ENCODE measurements at regions not wholly inside any gene's neighbourhood (a gene's known extent, or its start where the extent isn't known, plus 50 kb on each side); places are given as distances from the start of the nearest gene placed in this dataset.

DNA sequence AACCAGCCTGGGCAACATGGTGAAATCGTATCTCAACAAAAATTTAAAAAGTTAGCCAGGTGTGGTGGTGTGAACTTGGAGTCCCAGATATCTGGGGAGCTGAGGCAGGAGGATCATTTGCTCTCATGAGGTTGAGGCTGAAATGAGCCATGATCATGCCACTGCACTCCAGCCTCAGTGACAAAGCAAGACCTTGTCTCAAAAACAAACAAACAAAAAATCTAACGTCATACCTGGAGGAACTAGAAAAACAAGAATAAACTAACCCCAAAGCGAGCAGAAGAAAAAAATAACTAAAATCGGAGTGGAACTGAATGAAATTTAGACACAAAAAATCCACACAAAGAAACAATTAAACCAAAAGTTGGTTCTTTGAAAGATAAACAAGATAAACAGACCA is 1885.1 kb downstream of the OLFM4 start:
- DNase-seq = no peak

DNA sequence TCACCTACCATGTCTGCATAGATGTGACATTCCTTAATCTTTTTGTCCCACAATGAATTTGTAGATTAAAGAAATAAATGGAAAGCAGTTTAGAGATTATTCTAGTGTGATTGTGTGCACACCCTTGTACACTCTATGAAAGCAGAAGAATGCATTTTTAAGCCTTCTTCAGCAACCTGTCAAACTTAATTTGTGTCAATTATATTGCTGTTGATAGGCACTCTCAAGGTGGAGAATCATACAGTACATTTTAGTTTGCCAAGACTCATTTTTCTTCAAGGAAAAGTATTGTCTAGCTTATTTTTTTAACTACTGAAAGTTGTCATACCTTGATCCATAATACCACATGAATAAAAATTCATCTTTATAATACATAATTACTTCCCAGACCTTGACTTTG is 1898.9 kb downstream of the OLFM4 start:
- DNase-seq = no peak

DNA sequence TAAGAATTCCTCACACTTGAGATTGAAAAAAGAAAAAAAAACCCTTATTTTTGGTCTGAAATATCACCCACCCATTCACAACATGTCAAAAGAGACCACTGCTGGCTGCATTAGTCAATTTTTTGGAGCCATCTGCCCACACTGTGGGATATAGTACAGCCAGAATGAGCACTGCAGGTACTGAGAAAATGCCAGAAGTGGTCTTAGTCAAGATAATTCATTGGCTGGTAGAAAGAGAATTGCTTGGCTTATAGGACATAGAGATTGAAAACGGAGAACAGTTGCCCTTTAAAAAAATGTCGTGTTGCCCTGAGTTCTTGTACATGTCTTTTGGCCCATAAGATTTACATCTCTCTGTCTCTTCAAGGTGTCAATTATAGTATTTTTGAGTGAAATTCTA is 1899.5 kb downstream of the OLFM4 start:
- DNase-seq = no peak

GRCh38 chr13:54934121-54934520 is 1905.5 kb downstream of the OLFM4 start:
- DNase-seq = no peak

- peak; percentile 86 for DNase-seq
Observed at GRCh38 chr13:54945973-54946372, 1917.4 kb downstream of the OLFM4 start.

GRCh38 chr13:54949735-54950134 is 1921.1 kb downstream of the OLFM4 start:
- DNase-seq = no peak

DNA sequence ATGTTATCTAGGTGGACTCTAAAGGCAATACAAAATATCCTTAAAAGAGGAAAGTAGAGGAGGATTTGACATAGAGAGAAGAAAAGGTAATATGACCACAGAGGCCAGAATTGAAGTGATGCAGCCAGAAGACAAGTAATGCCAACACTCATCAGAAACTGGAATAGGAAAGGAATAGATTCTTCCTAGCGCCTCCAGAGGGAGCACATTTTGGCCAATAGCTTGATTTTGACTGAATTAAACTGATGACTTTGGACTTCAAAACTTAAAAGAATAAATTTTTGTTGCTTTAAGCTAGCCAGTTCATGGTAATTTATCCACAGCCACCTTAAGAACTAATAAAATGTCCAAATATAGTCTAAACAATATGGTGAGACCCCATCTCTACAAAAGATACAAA is 1921.9 kb downstream of the OLFM4 start:
- no peak for DNase-seq

- DNase-seq = no peak
Observed at GRCh38 chr13:54953786-54954185, 1925.2 kb downstream of the OLFM4 start.

- no peak for DNase-seq
Observed at GRCh38 chr13:54958781-54959180, 1930.2 kb downstream of the OLFM4 start.

- no peak for DNase-seq
Observed at GRCh38 chr13:54965881-54966280, 1937.3 kb downstream of the OLFM4 start.

- no peak for DNase-seq
Observed at GRCh38 chr13:54972838-54973237, 1944.2 kb downstream of the OLFM4 start.

DNA sequence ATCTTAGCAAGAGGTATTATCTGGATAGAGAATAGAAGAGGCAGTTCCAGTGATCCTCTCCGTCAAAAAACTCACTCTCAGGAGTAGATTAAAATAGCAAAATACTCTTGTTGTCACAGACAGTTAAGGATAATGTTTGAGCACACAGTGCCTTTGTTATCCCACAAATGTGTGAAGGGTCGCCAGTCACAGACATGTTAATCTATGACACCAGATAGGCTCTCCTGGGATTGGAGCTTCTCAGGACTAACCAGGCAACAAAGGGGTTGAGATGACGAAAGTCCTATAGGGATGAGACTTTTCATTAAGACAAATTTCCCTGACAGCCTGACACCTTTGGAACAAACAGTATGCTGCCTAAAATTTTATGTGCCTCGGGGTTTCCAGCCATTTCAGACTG is 1947.1 kb downstream of the OLFM4 start:
- DNase-seq = no peak

GRCh38 chr13:54980651-54981050 is 1952.0 kb downstream of the OLFM4 start:
- no peak for DNase-seq

DNA sequence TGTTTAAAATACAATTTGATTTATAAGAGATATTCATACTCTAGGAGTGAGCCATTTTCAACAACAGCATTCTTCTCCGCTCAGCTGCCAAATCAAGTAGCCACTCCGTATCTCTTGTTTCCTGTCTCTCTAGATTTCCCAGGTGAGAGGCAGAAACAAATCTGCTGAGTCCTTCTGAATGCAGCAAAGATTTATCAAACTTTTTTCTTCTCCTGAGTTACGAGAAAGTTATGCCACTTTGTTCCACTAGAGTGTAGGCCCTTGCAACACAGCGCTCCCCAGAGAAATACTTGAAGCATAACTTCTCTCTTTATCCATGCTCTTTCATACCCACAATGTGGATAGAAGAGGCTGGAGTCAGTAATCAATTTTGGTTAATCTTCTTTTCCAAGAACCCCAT is 1960.8 kb downstream of the OLFM4 start:
- no peak for DNase-seq

GRCh38 chr13:54999399-54999907 is 1970.8 kb downstream of the OLFM4 start:
- no peak for DNase-seq

- no peak for DNase-seq
Observed at GRCh38 chr13:55000043-55000442, 1971.4 kb downstream of the OLFM4 start.

DNA sequence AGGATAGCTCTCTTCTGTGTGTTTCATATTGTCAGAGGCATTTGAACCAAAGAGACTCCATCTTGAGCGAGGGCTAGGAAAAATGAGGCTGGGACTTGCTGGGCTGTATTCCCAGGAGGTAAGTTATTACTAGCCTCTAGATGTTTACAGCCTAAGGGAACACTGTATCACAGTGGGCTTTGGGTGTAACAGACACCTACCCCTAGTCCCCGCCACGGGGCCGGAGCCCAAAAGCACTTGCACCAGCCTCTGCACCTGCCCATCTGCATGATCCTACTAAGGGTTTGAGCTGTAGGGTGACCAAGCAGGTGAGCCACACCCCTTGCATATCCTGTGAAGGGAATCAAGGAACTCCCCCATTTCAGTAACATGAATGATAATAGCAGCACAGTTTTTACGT is 1972.2 kb downstream of the OLFM4 start:
- no peak for DNase-seq

GRCh38 chr13:55001881-55002280 is 1973.3 kb downstream of the OLFM4 start:
- DNase-seq = no peak

- no peak for DNase-seq
Observed at GRCh38 chr13:55007681-55008080, 1979.1 kb downstream of the OLFM4 start.

DNA sequence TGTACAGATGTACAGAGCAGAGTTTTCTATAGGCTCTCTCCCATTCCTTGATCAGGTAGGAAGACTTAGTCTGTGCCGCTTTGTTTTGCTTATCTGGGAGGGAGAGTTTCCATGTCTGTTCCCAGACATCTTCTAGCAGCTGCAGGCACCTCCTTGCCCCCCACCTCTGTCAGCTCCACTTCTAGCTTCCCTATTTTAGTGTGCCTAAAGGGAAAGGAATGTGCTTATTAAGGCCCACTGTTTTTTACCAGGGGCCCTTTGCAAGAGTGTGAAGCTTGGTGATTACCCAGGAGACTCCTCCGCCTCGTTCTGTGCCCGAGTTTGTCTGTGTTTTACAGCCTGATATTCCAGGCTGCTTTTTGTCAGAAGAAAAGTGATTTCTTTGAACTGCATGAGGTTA is 1984.4 kb downstream of the OLFM4 start:
- DNase-seq = no peak

DNA sequence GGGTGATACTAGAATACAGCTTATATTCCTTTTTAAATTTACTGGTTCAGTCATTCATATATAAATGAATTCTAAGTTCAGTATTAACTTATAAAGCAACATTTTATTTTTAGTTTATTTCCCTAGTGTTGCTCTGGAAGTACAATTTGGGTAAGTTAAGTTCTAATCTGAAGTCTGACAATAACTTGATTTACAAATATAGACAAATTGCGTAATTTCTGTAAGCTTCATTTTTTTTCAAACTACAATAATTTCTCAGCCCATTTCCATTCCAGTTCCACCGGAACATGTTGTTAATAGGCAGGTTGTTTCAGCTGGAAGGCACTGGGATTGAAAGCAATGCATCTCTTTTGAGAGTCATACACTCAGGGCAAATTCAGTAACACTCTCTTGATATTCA is 2000.7 kb downstream of the OLFM4 start:
- no peak for DNase-seq

GRCh38 chr13:55038230-55038629 is 2009.6 kb downstream of the OLFM4 start:
- no peak for DNase-seq

DNA sequence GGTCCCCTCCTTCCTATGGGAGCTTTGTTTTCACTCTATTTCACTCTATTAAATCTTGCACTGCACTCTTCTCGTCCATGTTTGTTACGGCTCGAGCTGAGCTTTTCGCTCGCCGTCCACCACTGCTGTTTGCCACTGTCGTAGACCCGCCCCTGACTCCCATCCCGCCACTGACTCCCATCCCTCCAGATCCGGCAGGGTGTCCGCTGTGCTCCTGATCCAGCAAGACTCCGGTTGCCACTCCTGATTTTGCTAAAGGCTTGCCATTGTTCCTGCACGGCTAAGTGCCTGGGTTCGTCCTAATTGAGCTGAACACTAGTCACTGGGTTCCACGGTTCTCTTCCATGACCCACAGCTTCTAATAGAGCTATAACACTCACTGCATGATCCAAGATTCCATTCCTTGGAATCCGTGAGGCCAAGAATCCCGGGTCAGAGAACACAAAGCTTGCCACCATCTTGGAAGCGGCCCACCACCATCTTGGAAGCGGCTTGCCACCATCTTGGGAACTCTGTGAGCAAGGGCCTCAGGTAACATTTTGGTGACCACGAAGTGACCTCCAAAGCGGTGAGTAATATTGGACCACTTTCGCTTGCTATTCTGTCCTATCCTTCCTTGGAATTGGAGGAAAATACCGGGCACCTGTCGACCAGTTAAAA is 2025.4 kb downstream of the OLFM4 start:
- DNase-seq = peak; percentile 77

GRCh38 chr13:55055666-55056065 is 2027.1 kb downstream of the OLFM4 start:
- peak; percentile 73 for DNase-seq

DNA sequence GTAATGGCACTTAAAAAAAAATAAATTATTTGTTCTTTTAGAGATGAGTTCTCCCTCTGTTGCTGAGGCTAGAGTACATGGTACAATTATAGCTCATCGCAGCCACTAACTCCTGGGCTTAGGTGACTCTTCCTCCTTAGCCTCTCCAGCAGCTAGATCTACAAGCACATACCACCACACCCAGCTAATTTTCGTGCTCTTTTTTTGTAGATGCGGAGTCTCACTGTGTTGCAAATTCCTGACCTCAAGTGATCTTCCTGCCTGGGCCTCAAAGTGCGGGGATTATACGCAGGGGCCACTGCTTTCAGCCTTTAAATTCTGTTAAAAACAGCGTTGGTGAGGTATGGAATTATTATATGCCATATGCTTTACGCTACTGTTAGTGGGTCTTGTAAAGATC is 2034.0 kb downstream of the OLFM4 start:
- DNase-seq = no peak

All from NCI-H146 (cell line).